ENCODE measurements at regions not wholly inside any gene's neighbourhood (a gene's known extent, or its start where the extent isn't known, plus 50 kb on each side); places are given as distances from the start of the nearest gene placed in this dataset.
"Not testable (repeated sequence)": the region's sequence is repeated elsewhere in the genome, so short reads cannot be mapped to it uniquely, and the experiment has no call there.

DNA sequence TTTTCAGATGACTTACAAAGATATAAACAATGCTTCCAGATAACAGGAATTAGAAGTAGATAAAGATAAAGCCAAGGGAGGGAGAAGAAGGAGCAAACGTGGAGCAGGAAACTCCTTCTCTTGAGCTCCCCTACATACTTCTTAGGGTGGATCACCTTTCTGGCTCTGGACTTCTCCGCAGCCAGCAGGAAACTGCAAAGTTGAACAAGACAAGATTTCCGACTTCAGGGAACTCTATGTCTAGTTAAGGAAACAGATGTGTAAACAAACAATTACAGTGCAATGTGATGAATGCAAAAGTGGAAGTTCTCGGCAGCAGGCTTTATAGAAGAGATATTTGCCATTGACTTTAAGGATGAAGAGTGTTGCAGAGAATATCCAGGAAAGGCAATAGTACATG, 134.0 kb upstream of the MARCKS start (continued):
- TF ChIP-seq, protein P1, sequence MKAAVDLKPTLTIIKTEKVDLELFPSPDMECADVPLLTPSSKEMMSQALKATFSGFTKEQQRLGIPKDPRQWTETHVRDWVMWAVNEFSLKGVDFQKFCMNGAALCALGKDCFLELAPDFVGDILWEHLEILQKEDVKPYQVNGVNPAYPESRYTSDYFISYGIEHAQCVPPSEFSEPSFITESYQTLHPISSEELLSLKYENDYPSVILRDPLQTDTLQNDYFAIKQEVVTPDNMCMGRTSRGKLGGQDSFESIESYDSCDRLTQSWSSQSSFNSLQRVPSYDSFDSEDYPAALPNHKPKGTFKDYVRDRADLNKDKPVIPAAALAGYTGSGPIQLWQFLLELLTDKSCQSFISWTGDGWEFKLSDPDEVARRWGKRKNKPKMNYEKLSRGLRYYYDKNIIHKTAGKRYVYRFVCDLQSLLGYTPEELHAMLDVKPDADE (IDR thresholded peaks at IDR 0.05): no peak

DNA sequence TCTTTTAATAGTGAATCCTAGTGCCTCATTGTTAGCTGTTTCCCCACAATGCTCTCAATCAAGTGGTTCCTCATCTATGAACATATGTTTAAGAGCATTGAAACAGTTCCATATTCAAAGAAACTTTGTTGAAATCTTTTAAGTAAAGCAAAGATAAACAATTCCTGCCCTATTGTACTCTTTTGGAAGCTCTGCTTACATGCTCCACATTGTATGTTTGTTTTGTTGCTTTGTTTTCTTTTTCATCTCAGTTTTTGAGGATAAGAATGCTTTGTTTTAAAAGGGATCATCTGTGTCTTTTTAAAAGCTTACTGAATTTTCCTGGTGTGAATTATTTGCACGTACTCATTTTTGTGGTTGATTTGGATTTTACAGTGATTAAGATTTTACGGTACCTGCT, 132.2 kb upstream of the MARCKS start:
- ATAC-seq; H3K79me2 ChIP-seq (replicated peaks; ENCODE audit: insufficient read depth); H3K9me3 Mint-ChIP-seq; H3K36me3 Mint-ChIP-seq (ENCODE audit: low read depth); H3K4me1 Mint-ChIP-seq; H3K4me1 ChIP-seq (ENCODE audit: insufficient read depth); H3K27me3 ChIP-seq (ENCODE audit: insufficient read depth); H3K4me3 ChIP-seq; H3K27me3 Mint-ChIP-seq (ENCODE audit: insufficient read depth, low read depth, poor library complexity); H3K9me2 ChIP-seq (ENCODE audit: insufficient read depth); H3K36me3 ChIP-seq (ENCODE audit: insufficient read depth); H3K4me3 Mint-ChIP-seq; DNase-seq (ENCODE audit: low spot score); H3K27ac ChIP-seq (ENCODE audit: low read depth); H2AFZ ChIP-seq; H4K20me1 ChIP-seq (replicated peaks; ENCODE audit: insufficient read depth); H3F3A ChIP-seq (replicated peaks; ENCODE audit: low read depth); H3K27ac Mint-ChIP-seq; H3K4me2 ChIP-seq: not testable (repeated sequence)

DNA sequence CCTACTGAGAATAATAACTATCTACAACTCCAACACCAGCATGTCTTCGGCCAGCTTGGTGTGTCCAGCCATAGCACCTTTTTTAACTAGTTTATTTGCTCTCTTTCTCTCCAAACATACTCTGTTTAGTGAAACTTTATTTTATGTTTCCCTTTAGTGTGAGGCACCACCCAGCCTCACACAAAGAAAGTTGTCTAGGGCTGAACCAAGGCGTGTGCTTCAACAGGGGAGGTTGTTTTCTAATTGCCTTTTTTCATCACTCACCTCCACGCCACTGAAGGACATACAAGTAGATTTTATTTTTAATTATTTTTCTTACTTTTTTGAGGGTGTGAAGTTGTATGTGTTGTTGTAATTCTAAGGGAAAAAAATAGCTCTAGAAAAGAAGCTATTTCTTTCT, 125.6 kb upstream of the MARCKS start:
- Histone ChIP-seq H3K36me3 (ENCODE audit: insufficient read depth) (no peaks in the 10 kb centered on the region), H3K4me3 (no peak overlapping the region), H3K4me2 (no peak overlapping the region), H3K79me2 (replicated peaks; ENCODE audit: insufficient read depth) (no peaks in the 10 kb centered on the region), H3K27me3 (ENCODE audit: insufficient read depth) (no peaks in the 10 kb centered on the region), H4K20me1 (replicated peaks; ENCODE audit: insufficient read depth) (no peaks in the 10 kb centered on the region), H3K4me1 (ENCODE audit: insufficient read depth) (no peaks in the 10 kb centered on the region), H3K27ac (ENCODE audit: low read depth) (no peak overlapping the region), H3K9me2 (ENCODE audit: insufficient read depth) (no peaks in the 10 kb centered on the region), H2AFZ (no peak overlapping the region), H3F3A (replicated peaks; ENCODE audit: low read depth) (no peaks in the 10 kb centered on the region)
- H3K36me3 Mint-ChIP-seq (ENCODE audit: low read depth): no peaks in the 10 kb centered on the region
- no peaks in the 10 kb centered on the region for H3K9me3 Mint-ChIP-seq
- H3K4me1 Mint-ChIP-seq: no peaks in the 10 kb centered on the region; the same call in 2 of the 3 replicates
- H3K4me3 Mint-ChIP-seq: no peak overlapping the region
- no peaks in the 10 kb centered on the region for H3K27me3 Mint-ChIP-seq (ENCODE audit: insufficient read depth, low read depth, poor library complexity)
- ATAC-seq (no peak), DNase-seq (ENCODE audit: low spot score) (no peak)
- no peak overlapping the region for H3K27ac Mint-ChIP-seq
- TF ChIP-seq NANOG (IDR thresholded peaks at IDR 0.05; ENCODE audit: borderline replicate concordance) (no peak), EZH2phosphoT487 (IDR thresholded peaks at IDR 0.05; ENCODE audit: unreplicated experiment) (no peak), ZNF331 (CRISPR knock-in tag; IDR thresholded peaks at IDR 0.05; ENCODE audit: low read depth) (no peak), POLR2AphosphoS5 (IDR thresholded peaks at IDR 0.05; ENCODE audit: low read depth) (no peak), EZH2 (IDR thresholded peaks at IDR 0.05; ENCODE audit: low read depth, unreplicated experiment) (no peak), ZNF114 (CRISPR knock-in tag; IDR thresholded peaks at IDR 0.05) (no peak), CREB1 (CRISPR knock-in tag; IDR thresholded peaks at IDR 0.05; ENCODE audit: low read depth) (no peak)
- TF ChIP-seq, protein P2, sequence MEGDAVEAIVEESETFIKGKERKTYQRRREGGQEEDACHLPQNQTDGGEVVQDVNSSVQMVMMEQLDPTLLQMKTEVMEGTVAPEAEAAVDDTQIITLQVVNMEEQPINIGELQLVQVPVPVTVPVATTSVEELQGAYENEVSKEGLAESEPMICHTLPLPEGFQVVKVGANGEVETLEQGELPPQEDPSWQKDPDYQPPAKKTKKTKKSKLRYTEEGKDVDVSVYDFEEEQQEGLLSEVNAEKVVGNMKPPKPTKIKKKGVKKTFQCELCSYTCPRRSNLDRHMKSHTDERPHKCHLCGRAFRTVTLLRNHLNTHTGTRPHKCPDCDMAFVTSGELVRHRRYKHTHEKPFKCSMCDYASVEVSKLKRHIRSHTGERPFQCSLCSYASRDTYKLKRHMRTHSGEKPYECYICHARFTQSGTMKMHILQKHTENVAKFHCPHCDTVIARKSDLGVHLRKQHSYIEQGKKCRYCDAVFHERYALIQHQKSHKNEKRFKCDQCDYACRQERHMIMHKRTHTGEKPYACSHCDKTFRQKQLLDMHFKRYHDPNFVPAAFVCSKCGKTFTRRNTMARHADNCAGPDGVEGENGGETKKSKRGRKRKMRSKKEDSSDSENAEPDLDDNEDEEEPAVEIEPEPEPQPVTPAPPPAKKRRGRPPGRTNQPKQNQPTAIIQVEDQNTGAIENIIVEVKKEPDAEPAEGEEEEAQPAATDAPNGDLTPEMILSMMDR (conservative IDR thresholded peaks at IDR 0.05; ENCODE audit: low read depth in 2 of 2): no peak
- TF ChIP-seq, protein P1 (IDR thresholded peaks at IDR 0.05): no peak
- TF ChIP-seq, protein P3, sequence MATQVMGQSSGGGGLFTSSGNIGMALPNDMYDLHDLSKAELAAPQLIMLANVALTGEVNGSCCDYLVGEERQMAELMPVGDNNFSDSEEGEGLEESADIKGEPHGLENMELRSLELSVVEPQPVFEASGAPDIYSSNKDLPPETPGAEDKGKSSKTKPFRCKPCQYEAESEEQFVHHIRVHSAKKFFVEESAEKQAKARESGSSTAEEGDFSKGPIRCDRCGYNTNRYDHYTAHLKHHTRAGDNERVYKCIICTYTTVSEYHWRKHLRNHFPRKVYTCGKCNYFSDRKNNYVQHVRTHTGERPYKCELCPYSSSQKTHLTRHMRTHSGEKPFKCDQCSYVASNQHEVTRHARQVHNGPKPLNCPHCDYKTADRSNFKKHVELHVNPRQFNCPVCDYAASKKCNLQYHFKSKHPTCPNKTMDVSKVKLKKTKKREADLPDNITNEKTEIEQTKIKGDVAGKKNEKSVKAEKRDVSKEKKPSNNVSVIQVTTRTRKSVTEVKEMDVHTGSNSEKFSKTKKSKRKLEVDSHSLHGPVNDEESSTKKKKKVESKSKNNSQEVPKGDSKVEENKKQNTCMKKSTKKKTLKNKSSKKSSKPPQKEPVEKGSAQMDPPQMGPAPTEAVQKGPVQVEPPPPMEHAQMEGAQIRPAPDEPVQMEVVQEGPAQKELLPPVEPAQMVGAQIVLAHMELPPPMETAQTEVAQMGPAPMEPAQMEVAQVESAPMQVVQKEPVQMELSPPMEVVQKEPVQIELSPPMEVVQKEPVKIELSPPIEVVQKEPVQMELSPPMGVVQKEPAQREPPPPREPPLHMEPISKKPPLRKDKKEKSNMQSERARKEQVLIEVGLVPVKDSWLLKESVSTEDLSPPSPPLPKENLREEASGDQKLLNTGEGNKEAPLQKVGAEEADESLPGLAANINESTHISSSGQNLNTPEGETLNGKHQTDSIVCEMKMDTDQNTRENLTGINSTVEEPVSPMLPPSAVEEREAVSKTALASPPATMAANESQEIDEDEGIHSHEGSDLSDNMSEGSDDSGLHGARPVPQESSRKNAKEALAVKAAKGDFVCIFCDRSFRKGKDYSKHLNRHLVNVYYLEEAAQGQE (IDR thresholded peaks at IDR 0.05; ENCODE audit: unreplicated experiment): no peak
